ENCODE measurements at regions not wholly inside any gene's neighbourhood (a gene's known extent, or its start where the extent isn't known, plus 50 kb on each side); places are given as distances from the start of the nearest gene placed in this dataset.

- no peak for DNase-seq (ENCODE audit: low spot score in 2 of 2)
- H3K27me3 ChIP-seq = no peaks in the 10 kb centered on the region
- WGBS, 2 donors = 89 to 98% methylated on average over 4 of the region's 4 CpGs
- H3K4me1 ChIP-seq = peaks cover 0 to 27% (median 7%) of the 10 kb centered on the region in 4 donors
- no peaks in the 10 kb centered on the region for H3K36me3 ChIP-seq
- TF ChIP-seq EP300 (IDR thresholded peaks at IDR 0.05) (no peak), POLR2A (IDR thresholded peaks at IDR 0.05) (no peak), CTCF (IDR thresholded peaks at IDR 0.05) (no peak)
- H3K4me3 ChIP-seq = no peak overlapping the region
- H3K9me3 ChIP-seq = no peaks in the 10 kb centered on the region
- H3K27ac ChIP-seq = no peak overlapping the region
These were observed 58.3 kb upstream of the AMPD3 start for GRCh38 chr11:10396771-10397170.

GRCh38 chr11:10397226-10397987, 57.7 kb upstream of the AMPD3 start:
- Histone ChIP-seq H3K27ac (no peak overlapping the region), H3K4me3 (no peak overlapping the region), H3K36me3 (no peaks in the 10 kb centered on the region), H3K9me3 (no peaks in the 10 kb centered on the region), H3K4me1 (peaks cover 0 to 26% (median 6%) of the 10 kb centered on the region in 4 donors), H3K27me3 (no peaks in the 10 kb centered on the region)
- TF ChIP-seq CTCF (IDR thresholded peaks at IDR 0.05) = no peak
- no peak for TF ChIP-seq EP300 (IDR thresholded peaks at IDR 0.05)
- TF ChIP-seq POLR2A (IDR thresholded peaks at IDR 0.05) = no peak
- no peak for DNase-seq (ENCODE audit: low spot score in 2 of 2)
- WGBS, 2 donors = 79 to 81% methylated on average over 7 of the region's 7 CpGs

GRCh38 chr11:10398525-10398924, 56.5 kb upstream of the AMPD3 start:
- Histone ChIP-seq H3K9me3 (no peaks in the 10 kb centered on the region), H3K4me3 (no peak overlapping the region), H3K27me3 (no peaks in the 10 kb centered on the region), H3K36me3 (no peaks in the 10 kb centered on the region), H3K4me1 (peaks cover 0 to 14% (median 3%) of the 10 kb centered on the region in 4 donors), H3K27ac (no peak overlapping the region)
- no peak for TF ChIP-seq POLR2A (IDR thresholded peaks at IDR 0.05)
- TF ChIP-seq EP300 (IDR thresholded peaks at IDR 0.05) = peak in 1 of 2 donors; percentile 53
- no peak for TF ChIP-seq CTCF (IDR thresholded peaks at IDR 0.05)
- DNase-seq (ENCODE audit: low spot score in 2 of 2) = peak in 1 of 2 donors; percentile 44
- WGBS, 2 donors = 17 to 18% methylated on average over 4 of the region's 4 CpGs

GRCh38 chr11:10400856-10401255, 54.2 kb upstream of the AMPD3 start:
- no peaks in the 10 kb centered on the region for H3K9me3 ChIP-seq
- no peak overlapping the region for H3K27ac ChIP-seq
- TF ChIP-seq EP300 (IDR thresholded peaks at IDR 0.05) (peak in 1 of 2 donors; percentile 43), CTCF (IDR thresholded peaks at IDR 0.05) (no peak), POLR2A (IDR thresholded peaks at IDR 0.05) (no peak)
- DNase-seq (ENCODE audit: low spot score in 2 of 2) = no peak
- peaks cover 0 to 2% (median under 1%) of the 10 kb centered on the region in 4 donors for H3K4me1 ChIP-seq
- no peak overlapping the region for H3K4me3 ChIP-seq
- H3K27me3 ChIP-seq = no peaks in the 10 kb centered on the region
- no peaks in the 10 kb centered on the region for H3K36me3 ChIP-seq
- 82 to 94% methylated on average over 1 of the region's 1 CpG for WGBS, 2 donors

GRCh38 chr11:10401256-10401655, 53.8 kb upstream of the AMPD3 start:
- 58 to 61% methylated on average over 3 of the region's 3 CpGs for WGBS, 2 donors
- Histone ChIP-seq H3K4me3 (no peak overlapping the region), H3K4me1 (peaks cover 0 to 5% (median under 1%) of the 10 kb centered on the region in 4 donors), H3K27me3 (no peaks in the 10 kb centered on the region), H3K27ac (no peak overlapping the region), H3K9me3 (no peaks in the 10 kb centered on the region), H3K36me3 (no peaks in the 10 kb centered on the region)
- DNase-seq (ENCODE audit: low spot score in 2 of 2) = no peak
- TF ChIP-seq EP300 (IDR thresholded peaks at IDR 0.05) (no peak), CTCF (IDR thresholded peaks at IDR 0.05) (no peak), POLR2A (IDR thresholded peaks at IDR 0.05) (no peak)

All from tibial nerve (tissue), 4 donors.